IgD-negative memory B cell (primary cell): ENCODE measurements at regions not wholly inside any gene's neighbourhood (a gene's known extent, or its start where the extent isn't known, plus 50 kb on each side); places are given as distances from the start of the nearest gene placed in this dataset.

Source experiments
- H3K27ac Mint-ChIP-seq, 3 donors: one replicate each; pipeline ENCODE4 v1.8.0; 2020 to 2022; ENCODE audit warnings: mild to moderate bottlenecking in 3 of 3, mixed read lengths in 3 of 3, moderate library complexity in 1 of 3
- H3K27me3 Mint-ChIP-seq: one replicate; pipeline ENCODE4 v1.8.0; 2021; ENCODE audit warnings: mixed read lengths
- H3K36me3 Mint-ChIP-seq: one replicate; pipeline ENCODE4 v1.8.0; 2020; ENCODE audit warnings: mild to moderate bottlenecking, mixed read lengths
- H3K4me1 Mint-ChIP-seq, 3 donors: one replicate each; pipeline ENCODE4 v1.8.0; 2020 to 2022; ENCODE audit warnings: mixed read lengths in 3 of 3, mild to moderate bottlenecking in 1 of 3
- H3K4me3 Mint-ChIP-seq, 4 donors: one replicate each; pipeline ENCODE4 v1.8.0; 2020 to 2022; ENCODE audit warnings: mild to moderate bottlenecking in 4 of 4, mixed read lengths in 4 of 4, moderate library complexity in 3 of 4
- H3K9me3 Mint-ChIP-seq, 3 donors: one replicate each; pipeline ENCODE4 v1.8.0; 2020 to 2021; ENCODE audit warnings: mixed read lengths in 3 of 3, mild to moderate bottlenecking in 1 of 3

DNA sequence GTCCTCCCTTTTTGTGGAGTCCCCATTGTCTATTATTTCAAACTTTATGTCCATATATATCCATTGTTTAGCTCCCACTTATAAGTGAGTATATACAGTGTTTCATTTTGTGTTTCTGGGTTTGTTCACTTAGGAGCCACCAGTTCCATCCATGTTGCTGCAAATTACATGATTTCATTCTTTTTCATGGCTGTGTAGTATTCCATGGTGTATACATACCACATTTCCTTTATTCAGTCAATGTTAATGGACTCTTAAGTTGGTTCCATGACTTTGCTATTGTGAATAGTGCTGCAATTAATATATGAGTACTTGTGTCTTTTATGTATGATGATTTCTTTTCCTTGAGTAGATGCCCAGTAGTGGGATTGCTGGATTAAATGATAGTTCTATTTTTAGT, 329.1 kb downstream of the AR start:
- Mint-ChIP-seq H3K36me3 (no peaks in the 10 kb centered on the region), H3K4me1 (no peaks in the 10 kb centered on the region), H3K27ac (no peak overlapping the region), H3K27me3 (no peaks in the 10 kb centered on the region), H3K9me3 (peaks cover 0 to 6% (median 3%) of the 10 kb centered on the region in 3 donors), H3K4me3 (no peak overlapping the region)

DNA sequence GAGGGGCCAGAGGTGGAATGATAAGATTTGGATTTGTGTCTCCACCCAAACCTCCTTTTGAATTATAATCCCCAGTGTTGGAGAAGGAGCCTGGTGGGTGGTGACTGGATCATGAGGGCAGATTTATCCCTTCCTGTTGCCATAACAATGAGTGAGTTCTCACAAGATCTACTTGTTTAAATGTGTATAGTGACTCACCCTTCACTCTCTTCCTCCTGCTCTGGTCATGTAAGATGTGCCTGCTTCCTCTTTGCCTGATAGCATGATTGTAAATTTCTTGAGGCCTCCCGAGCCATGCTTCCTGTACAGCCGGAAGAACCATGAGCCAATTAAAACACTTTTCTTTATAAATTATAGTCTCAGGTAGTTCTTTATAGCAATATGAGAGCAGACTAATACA, 348.6 kb downstream of the AR start:
- Mint-ChIP-seq H3K4me3 (peak overlapping the region in 1 of 4 donors; percentile 20), H3K4me1 (no peaks in the 10 kb centered on the region), H3K36me3 (no peaks in the 10 kb centered on the region), H3K27me3 (no peaks in the 10 kb centered on the region), H3K27ac (no peak overlapping the region), H3K9me3 (peaks cover 0 to 5% (median 3%) of the 10 kb centered on the region in 3 donors)

DNA sequence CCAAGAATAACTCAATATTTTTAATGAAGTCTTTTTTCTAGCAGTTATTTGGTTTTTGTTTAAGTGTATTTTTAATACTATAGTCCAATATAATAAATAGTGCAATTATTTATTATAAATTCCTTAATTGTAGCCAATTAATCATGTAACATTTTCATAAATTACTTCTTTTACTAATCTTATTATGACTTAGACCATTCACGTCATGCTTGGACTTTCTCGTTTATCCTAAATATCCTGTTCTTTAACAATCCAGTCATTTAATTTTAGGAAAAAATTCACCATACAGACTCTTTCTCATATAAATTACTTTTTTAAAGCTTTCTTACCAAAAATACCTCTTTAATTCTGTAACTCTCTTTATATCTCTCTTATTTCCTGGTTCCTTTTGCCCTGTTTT, 350.1 kb downstream of the AR start:
- Mint-ChIP-seq H3K27ac (no peak overlapping the region), H3K36me3 (no peaks in the 10 kb centered on the region), H3K4me1 (no peaks in the 10 kb centered on the region), H3K9me3 (peaks cover 0 to 7% (median 6%) of the 10 kb centered on the region in 3 donors), H3K4me3 (no peak overlapping the region), H3K27me3 (no peaks in the 10 kb centered on the region)

DNA sequence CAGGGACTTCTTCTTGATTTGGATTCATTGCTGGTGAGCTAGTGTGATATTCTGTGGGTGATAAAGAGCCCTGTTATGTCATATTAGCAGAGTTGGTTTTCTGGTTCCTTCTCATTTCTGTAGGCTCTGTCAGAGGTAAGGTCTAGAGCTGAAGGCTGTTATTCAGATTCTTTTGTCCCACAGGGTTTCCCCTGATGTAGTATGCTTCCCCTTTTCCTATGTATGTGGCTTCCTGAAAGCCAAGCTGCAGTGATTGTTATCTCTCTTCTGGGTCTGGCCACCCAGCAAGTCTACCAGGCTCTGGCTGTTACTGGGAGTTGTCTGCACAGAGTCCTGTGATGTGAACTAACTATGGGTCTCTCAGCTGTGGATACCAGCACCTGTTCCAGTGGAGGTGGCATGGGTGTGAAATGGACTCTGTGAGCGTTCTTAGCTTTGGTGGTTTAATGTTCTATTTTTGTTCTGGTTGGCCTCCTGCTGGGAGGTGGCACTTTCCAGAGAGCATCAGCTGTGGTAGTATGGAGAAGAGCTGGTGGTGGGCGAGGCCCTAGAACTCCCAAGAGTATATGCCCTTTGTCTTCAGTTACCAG, 373.7 kb downstream of the AR start:
- Mint-ChIP-seq H3K9me3 (peaks cover 0 to 5% (median 4%) of the 10 kb centered on the region in 3 donors), H3K36me3 (no peaks in the 10 kb centered on the region), H3K27me3 (no peaks in the 10 kb centered on the region), H3K4me1 (no peaks in the 10 kb centered on the region), H3K4me3 (no peak overlapping the region), H3K27ac (no peak overlapping the region)

DNA sequence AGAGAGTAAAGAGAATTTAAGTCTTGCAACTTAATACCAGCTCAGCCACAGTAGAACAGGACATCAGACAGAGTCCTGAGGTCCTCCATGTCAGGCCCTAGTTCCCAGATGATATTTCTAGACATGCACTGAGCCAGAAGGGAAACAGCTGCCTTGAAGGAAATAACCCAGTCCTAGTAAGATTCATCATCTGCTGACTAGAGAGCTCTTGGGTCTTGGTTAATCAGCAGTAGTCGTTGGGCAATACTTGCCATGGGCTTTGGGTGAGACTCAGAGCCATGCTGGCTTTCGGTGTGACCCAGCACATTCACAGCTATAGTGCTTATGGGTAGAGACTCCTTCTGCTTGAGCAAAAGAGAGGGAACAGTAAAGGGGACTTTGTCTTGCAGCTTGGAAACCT, 379.1 kb downstream of the AR start:
- Mint-ChIP-seq H3K36me3 (no peaks in the 10 kb centered on the region), H3K4me3 (no peak overlapping the region), H3K27me3 (no peaks in the 10 kb centered on the region), H3K9me3 (peaks cover 0 to 2% (median 0%) of the 10 kb centered on the region in 3 donors), H3K4me1 (no peaks in the 10 kb centered on the region), H3K27ac (no peak overlapping the region)

DNA sequence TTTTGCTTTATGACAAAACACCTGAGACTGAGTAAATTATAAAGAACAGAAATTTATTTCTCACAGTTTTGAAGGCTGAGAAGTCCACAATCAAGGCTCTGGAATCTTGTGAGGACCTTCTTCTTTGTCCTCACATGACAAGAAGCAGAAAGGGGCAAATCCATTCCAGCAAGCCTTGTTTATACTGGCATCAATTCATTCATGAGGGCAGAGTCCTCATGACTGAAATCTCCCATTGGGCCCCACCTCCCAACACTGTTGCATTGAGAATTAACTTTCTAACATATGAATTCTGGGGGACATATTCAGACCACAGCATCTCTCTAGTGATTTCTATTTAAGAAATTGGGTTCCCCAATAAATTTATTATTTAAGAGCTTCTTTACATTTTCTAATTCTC, 395.4 kb downstream of the AR start:
- no peaks in the 10 kb centered on the region for H3K27me3 Mint-ChIP-seq
- H3K27ac Mint-ChIP-seq: no peak overlapping the region
- H3K4me1 Mint-ChIP-seq: no peaks in the 10 kb centered on the region
- H3K4me3 Mint-ChIP-seq: no peak overlapping the region
- no peaks in the 10 kb centered on the region for H3K9me3 Mint-ChIP-seq
- H3K36me3 Mint-ChIP-seq: no peaks in the 10 kb centered on the region

DNA sequence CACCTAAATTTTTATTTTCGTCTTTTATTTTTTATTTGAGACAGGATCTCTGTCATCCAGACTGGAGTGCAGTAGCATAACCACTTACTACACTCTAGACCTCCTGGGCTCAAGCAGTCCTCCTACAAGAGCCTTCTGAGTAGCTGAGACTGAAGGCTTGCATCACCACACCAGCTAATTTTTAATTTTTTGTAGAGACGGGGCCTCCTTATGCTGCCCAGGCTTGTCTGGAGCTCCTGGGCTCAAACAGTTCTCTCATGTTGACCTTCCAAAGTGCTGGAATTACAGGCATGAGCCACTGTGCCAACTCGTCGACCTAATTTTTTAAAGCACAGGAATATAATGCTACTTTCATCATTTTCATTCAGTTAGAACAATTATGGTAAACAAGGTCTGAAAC, 405.4 kb downstream of the AR start:
- Mint-ChIP-seq H3K4me1 (no peaks in the 10 kb centered on the region), H3K4me3 (no peak overlapping the region), H3K9me3 (peaks cover 0 to 6% (median 0%) of the 10 kb centered on the region in 3 donors), H3K27me3 (no peaks in the 10 kb centered on the region), H3K36me3 (no peaks in the 10 kb centered on the region), H3K27ac (no peak overlapping the region)

DNA sequence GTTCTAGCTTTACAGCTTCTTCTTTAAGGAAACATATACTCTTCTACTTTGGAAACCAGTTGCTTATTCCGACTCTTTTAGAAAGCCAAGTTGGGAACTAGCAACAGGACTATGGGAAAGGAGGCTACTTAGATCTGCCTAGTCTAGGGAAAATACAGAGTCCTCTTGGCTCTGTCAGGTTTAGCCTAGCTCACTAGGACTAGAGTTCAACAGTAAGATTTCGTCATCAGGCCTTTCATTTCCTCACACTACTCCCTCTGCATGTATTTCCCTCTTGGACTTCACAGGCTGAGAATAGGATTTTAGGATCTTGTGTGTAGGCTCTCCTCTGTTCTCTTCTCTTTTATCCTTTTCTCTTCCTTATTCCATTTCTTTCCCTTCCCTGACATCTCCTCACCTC, 409.8 kb downstream of the AR start:
- no peak overlapping the region for H3K4me3 Mint-ChIP-seq

DNA sequence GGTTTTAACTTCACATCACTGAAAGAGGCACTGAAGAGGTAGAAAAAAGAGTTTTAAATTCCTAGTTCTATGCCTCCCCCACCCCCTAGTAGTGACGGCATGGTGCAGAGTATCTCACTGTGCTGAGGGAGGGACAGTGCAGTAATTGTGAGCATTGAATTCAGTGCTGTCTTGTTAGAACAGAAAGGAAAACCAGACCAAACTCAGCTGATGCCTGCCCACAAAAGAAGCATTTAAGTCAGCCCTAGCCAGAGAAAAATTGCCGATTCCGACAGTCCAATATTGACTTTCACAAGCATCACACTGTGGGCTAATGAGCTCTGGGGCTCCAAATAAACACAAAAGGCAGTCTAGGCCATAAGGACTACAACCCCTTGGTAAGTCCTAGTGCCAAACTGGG, 417.7 kb downstream of the AR start:
- peaks cover 2% of the 10 kb centered on the region for H3K27me3 Mint-ChIP-seq
- no peak overlapping the region for H3K27ac Mint-ChIP-seq
- H3K4me3 Mint-ChIP-seq: no peak overlapping the region
- H3K9me3 Mint-ChIP-seq: no peaks in the 10 kb centered on the region
- no peaks in the 10 kb centered on the region for H3K4me1 Mint-ChIP-seq
- H3K36me3 Mint-ChIP-seq: no peaks in the 10 kb centered on the region

More for the DNA sequence above, 409.8 kb downstream of the AR start:
- H3K27me3 Mint-ChIP-seq: no peaks in the 10 kb centered on the region
- H3K27ac Mint-ChIP-seq: no peak overlapping the region
- no peaks in the 10 kb centered on the region for H3K4me1 Mint-ChIP-seq
- no peaks in the 10 kb centered on the region for H3K36me3 Mint-ChIP-seq
- H3K9me3 Mint-ChIP-seq: peaks cover 0 to 3% (median 2%) of the 10 kb centered on the region in 3 donors
